ENCODE measurements at regions not wholly inside any gene's neighbourhood (a gene's known extent, or its start where the extent isn't known, plus 50 kb on each side); places are given as distances from the start of the nearest gene placed in this dataset.

- Histone ChIP-seq H3K9me3 (no peaks in the 10 kb centered on the region), H3K4me3 (ENCODE audit: low read depth, low read length) (no peak overlapping the region), H3K36me3 (no peaks in the 10 kb centered on the region), H3K27me3 (no peaks in the 10 kb centered on the region), H3K4me1 (no peaks in the 10 kb centered on the region)
- TF ChIP-seq CTCF (IDR thresholded peaks at IDR 0.05; ENCODE audit: low read depth, low read length) = no peak
- DNase-seq = no peak
Measured at GRCh38 chr11:13907678-13908077, 54.8 kb upstream of the SPON1 start.

- no peak for DNase-seq
- TF ChIP-seq CTCF (IDR thresholded peaks at IDR 0.05; ENCODE audit: low read depth, low read length) = no peak
- Histone ChIP-seq H3K9me3 (no peaks in the 10 kb centered on the region), H3K4me3 (ENCODE audit: low read depth, low read length) (no peak overlapping the region), H3K4me1 (no peaks in the 10 kb centered on the region), H3K27me3 (no peaks in the 10 kb centered on the region), H3K36me3 (no peaks in the 10 kb centered on the region)
Measured at GRCh38 chr11:13908535-13908934, 54.0 kb upstream of the SPON1 start.

Data from BE2C (cell line).